NCI-H1417 (cell line): ENCODE measurements at regions not wholly inside any gene's neighbourhood (a gene's known extent, or its start where the extent isn't known, plus 50 kb on each side); places are given as distances from the start of the nearest gene placed in this dataset.
"Not testable (repeated sequence)": the region's sequence is repeated elsewhere in the genome, so short reads cannot be mapped to it uniquely, and the experiment has no call there.

Experiments
- DNase-seq, 3 experiments: peaks; one replicate each; lab custom pipeline; 2025; lab: John Stamatoyannopoulos, UW

DNA sequence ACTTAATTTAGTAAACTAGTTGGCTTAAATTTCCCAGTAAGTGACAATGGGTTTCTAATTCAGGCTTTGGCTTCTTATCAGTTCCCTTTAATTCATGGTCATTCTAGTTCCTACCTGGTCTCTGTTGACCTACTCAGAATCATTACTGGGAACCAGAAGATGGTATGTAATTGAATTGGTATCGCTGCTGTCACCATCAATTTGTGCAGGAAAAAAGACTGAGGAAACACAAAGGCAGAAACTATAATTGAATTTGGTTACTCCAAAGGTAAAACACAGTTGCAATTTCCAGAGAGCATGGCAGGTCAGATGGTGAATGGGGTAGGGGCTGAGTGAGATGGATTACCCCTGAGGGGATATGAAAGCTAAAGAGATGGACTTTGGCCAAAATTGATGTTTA is 226.5 kb upstream of the GAP43 start:
- no peak for DNase-seq

DNA sequence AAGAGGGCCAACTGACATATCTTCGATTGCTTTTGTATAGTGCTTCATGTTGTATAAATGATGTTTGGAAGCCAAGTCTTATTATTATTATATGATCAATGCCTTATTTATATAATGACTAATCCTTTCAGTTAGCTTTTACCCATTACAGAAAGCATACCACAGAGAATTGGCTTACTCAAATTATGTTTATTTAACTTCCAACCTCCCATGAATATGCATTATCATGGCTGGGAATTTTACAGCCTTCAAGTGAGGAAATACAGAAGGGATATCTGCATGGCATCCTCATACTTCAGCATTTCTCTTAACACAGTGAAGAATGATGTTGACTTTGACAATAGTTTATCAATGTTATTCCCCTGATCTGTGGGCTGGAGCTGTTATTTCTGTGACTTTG is 225.9 kb upstream of the GAP43 start:
- DNase-seq: no peak

DNA sequence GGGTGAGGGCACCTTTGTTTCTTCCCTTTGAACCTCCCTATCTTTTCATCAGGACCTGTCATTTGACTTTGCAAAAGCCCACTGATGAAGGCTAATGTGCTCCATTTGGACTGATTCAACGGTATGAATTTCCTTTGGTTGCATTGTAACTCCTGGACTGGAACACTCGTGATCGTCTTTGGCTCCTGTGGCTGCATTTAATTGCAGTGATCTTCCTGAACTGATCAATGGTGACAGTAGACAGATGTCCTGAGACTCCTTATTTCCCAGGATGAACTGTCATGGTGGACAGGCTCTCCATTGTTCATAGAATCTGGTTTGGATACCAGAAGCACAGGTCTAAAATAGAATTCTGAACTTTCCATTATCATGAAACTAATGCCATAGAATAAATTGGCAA is 224.8 kb upstream of the GAP43 start:
- DNase-seq: no peak

DNA sequence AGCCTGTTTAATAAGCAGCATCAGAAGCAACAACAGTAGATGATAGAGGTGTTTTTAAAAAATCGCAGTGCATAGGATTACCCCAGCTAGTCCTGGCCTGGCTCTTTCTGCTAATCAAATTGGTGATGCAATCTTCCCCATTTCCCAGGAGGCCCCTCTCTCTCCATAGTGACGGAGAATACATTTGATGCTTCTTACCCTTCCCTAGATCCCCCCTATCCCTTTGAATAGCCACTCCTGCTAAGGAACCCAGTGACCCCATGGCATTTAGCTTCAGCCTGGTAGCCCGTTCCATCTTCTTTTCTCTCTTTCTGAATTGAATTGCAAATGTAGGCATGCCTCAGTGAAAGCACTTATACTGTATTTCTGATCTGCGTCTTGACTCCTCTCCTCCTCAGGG is 223.6 kb upstream of the GAP43 start:
- DNase-seq: no peak

DNA sequence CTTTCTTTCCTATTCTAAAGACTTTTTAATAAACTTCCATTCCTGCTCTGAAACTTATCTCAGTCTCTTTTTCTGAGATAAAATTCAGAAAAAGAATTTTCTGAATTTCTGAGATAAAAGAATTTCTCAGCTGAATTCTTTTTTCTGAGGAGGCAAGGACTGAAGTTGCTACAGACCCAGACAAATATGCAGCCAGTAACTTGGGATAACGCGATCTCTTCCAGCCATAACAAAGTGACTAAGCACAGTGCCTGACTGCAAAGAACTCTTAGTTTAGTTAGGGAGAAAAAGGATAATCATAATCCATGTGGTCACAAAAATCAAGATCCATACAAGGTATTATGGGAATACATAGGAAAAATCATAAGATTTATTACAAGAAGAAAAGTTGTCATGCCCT is 222.0 kb upstream of the GAP43 start:
- no peak for DNase-seq

DNA sequence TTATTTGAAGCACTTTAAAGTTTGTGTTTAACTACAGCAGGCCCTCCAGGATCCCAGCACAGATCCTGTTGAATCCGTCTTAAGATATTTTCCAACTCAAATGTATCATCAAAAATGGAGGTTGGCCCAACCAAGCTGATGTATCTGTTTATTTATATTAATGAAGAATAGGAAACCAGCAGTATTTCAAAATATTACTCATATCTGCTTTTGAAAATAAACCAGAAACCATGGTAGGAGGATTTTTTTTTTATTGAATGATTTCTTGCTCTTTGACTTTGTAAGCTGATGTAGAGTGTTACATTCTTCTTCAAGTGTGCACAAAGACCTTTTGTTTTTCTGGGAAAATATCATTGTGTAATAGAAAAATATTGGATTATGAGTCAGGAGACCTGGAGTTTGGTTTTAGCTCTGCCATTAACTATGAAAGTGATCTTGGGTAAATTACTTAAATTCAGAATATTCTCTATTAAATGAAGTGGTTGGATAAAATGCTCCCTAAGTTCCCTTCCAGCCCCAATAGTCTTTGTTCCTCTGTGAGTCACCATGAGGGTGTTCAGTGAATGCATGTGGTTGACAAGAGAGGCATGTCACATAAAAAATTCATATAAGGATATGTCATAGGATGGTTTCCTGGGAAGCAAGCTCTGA is 221.3 kb upstream of the GAP43 start:
- DNase-seq: no peak

DNA sequence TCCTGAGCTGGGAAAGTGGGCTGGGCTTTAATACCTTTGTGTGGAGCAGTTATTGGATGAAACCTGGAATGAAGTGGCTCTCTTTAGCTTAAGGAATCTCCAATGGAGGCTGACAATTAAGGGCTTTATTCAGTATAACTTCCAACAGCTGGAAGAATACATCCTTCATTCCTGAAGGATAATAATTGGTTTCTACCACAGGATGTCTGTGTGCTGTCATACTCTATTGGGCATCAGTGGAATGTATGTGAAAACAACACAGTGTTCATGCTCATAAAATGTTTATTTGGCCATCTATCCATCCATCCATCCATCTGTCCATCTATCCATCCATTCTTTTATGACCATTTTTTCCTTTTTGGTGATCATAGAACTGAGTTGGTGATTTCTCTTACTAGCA is 220.7 kb upstream of the GAP43 start:
- DNase-seq: no peak

DNA sequence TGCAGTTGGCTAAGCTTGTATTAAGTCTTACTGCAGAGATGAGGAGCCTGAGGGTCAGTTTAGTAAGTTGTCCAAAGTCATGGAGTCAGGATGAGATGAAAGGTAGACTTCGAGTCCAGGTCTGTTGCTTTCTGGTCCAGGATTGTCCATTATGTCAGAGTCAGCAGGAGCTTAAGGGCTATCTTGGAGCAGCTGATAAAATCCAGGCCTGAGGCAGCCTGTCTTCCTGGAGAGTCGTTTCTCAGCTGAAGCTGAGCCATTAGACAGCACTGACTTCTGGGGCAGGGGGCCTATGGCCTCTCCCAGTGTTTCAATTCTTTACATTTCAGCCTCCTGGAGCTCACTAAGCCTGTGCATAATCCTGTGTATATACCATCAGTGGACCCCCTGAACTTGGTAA is 219.5 kb upstream of the GAP43 start:
- no peak for DNase-seq

DNA sequence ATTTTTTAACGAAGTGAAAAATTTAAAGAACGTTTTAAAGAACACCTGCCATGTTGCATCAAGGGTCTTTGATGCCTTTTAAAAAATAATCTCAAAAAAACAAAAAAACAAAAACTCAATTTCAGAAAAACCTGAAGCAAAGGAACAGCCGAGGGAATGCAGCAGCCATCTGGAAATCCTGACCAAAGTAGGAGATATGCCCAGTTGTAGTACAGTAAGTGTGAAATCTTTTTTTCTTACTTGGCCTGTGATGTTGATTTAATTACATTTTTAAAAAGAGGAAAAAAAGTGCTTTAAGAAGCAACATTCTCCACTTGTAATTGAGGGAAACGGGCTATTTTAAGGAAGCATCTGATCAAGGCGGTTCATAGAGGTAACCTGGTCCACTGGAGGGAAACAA is 213.7 kb upstream of the GAP43 start:
- no peak for DNase-seq

DNA sequence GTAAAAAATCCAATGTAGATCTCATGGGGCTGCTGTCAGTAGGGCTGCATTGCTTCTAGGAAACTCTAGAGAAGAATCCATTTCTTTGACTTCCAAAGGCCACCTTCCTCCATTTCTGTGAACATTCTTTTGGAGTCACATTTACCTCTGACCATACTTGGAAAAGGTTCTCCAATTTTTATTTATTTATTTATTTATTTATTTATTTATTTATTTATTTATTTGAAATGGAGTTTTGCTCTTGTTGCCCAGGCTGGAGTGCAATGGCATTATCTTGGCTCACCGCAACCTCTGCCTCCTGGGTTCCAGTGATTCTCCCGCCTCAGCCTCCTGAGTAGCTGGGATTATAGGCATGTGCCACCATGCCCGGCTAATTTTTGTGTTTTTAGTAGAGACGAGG is 208.7 kb upstream of the GAP43 start:
- not testable (repeated sequence) for DNase-seq

DNA sequence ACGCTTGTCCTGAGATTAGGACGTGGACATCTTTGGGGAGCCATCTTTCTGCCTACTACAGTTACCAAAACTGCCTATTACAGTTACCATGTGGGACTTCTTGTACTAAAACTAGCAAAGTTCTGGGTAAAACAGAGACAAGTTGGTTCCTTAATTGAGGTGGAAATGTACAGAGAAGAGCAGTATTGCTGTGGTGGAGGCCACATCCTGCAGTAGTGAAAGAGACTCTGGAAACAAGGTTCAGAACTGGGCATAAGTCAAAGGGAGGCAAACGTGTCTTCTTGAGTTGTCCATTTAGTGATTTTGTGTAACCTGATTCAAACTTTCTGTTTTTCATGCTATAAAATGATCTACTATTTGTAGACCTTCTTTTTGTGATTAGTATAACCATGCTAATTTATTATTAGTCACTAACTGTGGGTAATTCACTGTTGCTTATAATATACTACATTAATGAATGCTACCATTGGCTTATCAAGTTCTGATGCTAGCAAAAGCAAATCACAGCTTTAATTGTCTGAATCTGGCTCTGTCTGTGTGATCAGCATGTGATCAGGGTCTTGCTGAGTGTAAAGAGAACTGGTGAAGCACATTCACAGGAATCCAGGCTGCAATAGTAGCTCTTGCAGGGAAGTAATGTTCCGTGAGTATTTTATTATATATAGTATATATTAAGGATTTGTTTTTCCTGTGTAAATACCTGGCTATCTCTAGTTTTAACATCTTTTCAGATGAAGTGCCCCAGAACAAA is 207.9 kb upstream of the GAP43 start:
- DNase-seq: peak in 1 of 3 experiments; percentile 6

DNA sequence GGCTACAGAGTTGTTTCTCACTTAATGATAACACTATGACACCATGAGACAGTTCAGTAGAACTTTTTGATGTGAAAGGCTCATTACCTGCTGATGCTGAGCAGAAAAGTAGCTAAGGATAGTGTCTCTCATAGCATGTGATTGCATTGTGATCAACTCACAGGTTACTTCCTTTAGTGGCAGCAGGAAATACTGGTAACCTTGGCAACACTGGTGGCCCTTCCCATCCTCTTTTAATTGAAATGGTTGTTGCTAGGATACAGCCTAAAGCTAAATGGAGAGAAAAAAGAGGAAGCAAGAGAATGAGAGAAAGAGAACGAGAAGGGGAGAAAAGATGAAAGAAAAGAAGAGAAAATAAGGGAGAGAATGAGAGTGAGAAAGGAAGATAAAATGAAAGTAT is 204.7 kb upstream of the GAP43 start:
- peak; percentile 6 to 66 (median 27) for DNase-seq

DNA sequence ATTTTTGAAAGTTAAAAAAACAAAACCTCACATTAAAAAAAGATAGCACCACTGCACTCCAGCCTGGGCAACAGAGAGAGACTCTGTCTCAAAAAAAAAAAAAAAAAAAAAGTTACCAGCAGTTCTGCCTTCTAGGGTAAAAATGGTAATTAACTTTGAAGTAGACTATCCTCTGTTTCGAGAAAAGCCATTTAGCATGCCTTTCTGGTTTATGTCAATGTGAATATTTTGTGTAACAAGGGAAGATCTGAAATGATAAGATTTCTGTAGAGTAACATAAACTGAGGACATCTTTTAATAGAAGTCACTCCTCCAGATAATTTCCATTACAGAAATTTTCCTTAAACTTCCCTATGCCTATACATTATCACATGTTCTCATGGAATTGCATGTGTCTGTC is 203.2 kb upstream of the GAP43 start:
- DNase-seq: no peak

DNA sequence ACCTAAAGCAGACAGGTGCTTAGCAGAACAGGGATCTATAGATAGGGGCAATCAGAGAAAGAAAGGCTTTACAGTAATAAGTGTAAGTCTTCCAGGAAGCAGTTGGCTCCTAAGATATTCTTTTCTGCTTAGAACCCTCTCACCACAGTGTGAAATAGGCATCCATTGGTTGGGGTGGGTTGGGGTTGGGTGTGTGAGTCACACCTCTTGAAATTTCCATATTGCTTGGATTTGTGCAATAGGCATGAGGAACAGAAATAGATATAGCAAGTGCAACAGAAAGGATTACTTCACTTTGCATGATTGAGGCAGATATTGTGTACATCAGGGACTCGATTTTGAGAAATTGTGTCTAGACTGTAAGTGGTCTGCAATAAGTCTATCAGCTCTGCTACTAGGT is 200.1 kb upstream of the GAP43 start:
- DNase-seq: no peak

DNA sequence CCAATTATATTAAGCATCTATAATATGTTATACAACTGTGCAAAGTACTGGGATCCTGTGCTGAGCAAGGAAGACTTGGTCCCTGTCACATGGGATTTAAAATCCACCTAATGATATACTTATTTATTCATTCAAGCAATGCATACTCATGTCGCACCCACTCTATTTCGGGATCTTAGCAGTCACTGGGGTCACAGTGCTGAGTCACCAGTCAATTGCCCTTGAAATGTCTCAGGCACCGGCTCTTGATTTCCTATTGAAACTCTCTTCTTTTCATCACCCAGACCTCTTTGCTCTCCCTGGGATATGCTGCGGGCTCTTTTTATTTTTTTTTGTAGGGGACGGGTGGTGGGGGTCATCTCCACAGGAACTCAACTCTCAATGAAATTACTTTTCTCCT is 194.5 kb upstream of the GAP43 start:
- no peak for DNase-seq

DNA sequence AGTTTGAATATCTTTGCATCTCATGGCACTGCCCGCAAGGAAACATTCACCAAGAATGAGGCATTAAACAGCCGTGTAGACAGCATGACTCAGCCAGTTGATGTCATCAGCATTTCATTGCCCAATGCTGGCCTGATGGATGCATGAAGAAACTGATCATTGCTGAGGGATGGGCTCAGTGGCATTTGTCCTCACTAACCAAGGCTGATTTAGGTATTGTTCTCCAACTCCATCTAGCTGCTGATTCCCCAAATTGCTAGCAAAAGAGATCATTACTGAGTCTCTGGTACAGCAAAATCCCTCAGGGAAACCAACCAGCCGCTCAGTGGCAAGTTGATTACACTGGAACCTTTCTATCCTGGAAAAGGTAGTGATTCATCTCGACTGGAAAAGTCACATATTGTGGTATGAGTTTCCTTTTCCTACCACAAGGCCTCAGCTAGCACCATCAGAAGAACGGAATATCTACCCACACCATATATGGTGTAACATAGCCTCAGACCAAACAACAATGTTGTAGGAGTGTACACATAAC is 186.5 kb upstream of the GAP43 start:
- DNase-seq: peak in 2 of 3 experiments; percentile 18 to 20

DNA sequence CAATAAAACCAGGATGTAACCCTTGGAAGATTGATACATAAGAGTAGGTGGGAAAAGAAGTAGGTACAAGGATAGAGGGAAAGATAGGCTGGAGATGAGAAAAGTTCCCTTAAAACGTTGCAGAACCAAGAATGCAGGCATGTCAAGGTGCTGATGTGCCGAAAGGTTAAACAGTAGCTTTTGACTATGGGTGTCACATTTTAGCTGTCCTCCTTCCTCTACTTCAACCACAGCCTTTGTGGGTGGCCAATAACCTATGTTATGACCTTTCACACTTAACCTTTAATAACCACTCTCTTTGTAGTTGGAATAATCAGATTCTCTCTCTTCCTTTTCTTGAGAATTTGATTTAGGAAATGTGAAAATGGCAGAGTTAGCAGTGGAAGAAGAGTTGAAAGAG is 184.5 kb upstream of the GAP43 start:
- no peak for DNase-seq

DNA sequence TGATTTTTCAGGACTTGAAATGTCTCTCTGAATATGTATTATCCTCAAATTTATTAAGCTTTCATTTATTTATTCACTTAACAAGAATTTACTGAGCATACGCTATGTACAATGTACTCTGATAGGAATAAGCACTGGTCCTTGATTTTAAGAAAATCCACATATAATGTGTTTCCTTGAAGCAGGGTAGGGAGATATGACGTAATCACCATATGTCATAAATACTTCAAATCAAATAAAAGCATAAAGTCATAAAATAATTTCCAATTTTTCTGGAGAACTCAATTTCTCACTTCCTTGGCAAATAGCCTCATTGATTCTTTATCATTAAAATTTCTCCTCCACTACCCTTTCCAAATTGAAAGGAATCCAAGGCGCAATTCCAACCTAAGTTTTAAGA is 177.8 kb upstream of the GAP43 start:
- DNase-seq: no peak

DNA sequence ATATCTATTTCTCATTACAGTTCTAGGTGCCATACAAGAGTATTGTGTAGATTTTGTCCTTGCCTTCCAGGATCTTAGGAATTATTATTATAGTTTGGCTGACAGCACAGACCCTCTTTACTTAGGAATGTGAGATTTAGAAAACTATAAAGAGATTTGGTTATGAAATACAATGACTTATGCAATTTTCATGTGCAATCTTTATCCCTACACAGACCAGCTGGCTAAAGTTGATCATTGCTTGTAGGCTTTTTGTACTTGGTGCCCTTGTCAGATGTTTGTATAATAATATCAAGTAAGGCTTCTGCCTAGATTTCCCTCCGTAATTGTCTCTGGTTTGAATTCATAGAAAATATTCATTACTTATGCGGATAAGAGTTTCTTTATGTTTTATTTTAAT is 174.5 kb upstream of the GAP43 start:
- DNase-seq: no peak

DNA sequence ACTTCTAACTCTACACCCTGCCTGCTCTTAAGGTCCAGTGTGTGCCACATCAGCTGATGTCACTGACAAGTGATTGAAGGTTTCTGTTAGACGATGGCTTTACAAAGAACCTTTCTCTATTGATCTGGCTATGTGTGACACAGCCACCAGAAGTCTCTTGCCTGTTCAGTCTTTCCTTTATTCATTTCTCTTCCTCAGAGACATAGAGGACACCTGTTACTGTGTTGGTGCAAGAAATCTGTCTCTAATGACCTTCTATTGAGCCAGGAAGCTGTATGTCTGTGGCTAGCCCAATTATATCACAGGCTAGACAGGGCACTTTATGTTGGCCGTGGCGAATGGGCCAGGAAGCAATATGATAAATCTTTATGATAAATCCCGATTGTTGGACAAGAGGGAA is 173.3 kb upstream of the GAP43 start:
- DNase-seq: peak in 1 of 3 experiments; percentile 5

DNA sequence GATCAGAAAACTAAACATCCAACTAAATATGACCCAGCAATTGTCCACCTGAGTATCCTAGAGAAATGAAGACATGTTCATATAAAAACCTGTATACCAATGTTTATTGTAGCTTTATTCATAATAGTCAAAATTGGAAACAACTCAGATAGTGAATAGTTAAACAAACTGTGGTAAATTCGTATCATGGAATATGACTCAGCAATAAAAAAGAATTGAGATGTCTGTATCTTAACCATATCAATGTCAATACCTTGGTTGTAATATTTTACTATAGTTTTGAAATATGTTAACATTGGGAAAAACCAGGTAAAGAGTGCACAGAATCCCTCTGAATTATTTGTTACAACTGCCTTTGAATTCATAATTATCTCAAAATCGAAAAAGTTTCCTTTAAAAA is 159.3 kb upstream of the GAP43 start:
- no peak for DNase-seq

DNA sequence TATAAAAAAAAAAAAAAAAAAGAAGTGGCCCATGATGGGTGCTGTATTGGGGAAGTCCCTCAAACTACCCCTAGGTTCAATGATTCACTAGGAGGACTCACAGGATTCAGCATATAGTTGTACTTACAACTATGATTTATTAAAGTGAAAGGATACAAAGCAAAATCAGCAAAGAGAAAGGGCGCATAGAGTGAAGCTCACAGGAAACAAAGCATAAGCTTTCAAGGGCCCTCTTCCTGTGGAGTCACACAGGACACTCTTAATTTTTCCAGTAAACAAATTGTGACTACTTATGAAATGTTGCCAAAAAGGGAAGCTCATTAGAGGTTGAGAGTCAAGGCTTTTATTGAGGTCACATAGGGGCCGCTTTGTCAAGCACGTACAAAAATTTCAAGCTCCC is 153.7 kb upstream of the GAP43 start:
- DNase-seq: peak in 2 of 3 experiments; percentile 57 to 88

DNA sequence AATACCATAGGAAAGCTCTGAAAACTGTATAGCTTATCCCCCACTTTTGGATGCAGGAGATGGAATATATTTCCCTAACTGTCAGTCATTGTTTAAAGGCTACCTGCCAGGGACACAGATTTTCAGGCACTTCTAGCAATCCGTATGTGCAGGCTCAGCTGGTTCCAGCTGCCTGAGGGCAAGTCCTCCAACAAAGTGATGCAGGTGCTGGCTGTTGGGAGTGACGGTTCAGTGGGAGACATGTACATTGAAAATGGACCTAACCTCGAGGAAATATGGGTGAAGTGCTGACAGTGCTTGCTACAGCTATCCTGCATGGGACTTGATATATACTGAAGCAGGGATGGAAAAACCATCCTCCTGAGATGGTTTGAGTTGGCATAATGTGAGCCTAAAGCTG is 153.1 kb upstream of the GAP43 start:
- DNase-seq: peak in 2 of 3 experiments; percentile 47 to 83
